Parathyroid adenoma (tissue), 2 donors: ENCODE measurements at regions not wholly inside any gene's neighbourhood (a gene's known extent, or its start where the extent isn't known, plus 50 kb on each side); places are given as distances from the start of the nearest gene placed in this dataset.

ENCODE experiments used
- H2AFZ ChIP-seq: fragments of 300-600 bp; sonication (generic); one replicate; pipeline ENCODE4 v1.7.0; 2017; ENCODE audit warnings: antibody characterized with exemption, mild to moderate bottlenecking
- H3K27ac ChIP-seq: fragments of 300-600 bp; sonication (generic); one replicate; pipeline ENCODE4 v1.7.0; 2017
- H3K27me3 ChIP-seq: fragments of 300-600 bp; sonication (generic); one replicate; pipeline ENCODE4 v1.7.0; 2017; ENCODE audit warnings: low read length; ENCODE audit not compliant: control insufficient read depth, insufficient read depth
- H3K36me3 ChIP-seq: fragments of 300-600 bp; sonication (generic); one replicate; pipeline ENCODE4 v1.7.0; 2017; ENCODE audit warnings: low read length; ENCODE audit not compliant: control insufficient read depth, insufficient read depth
- H3K4me1 ChIP-seq: fragments of 300-600 bp; sonication (generic); one replicate; pipeline ENCODE4 v1.7.0; 2017; ENCODE audit warnings: control low read depth
- H3K4me2 ChIP-seq: fragments of 300-600 bp; sonication (generic); one replicate; pipeline ENCODE4 v1.7.0; 2017; ENCODE audit warnings: low read length
- H3K4me3 ChIP-seq: fragments of 300-600 bp; sonication (generic); one replicate; pipeline ENCODE4 v1.7.0; 2017; ENCODE audit warnings: low read depth, low read length
- H3K79me2 ChIP-seq: fragments of 300-600 bp; sonication (generic); one replicate; pipeline ENCODE4 v1.7.0; 2017; ENCODE audit warnings: control low read depth
- H3K9ac ChIP-seq: fragments of 300-600 bp; sonication (generic); one replicate; pipeline ENCODE4 v1.7.0; 2017; ENCODE audit warnings: mild to moderate bottlenecking
- H3K9me3 ChIP-seq: fragments of 300-600 bp; sonication (generic); one replicate; pipeline ENCODE4 v1.7.0; 2017; ENCODE audit warnings: low read length; ENCODE audit not compliant: control insufficient read depth
- CTCF ChIP-seq: fragments of 300-600 bp; sonication (generic); IDR thresholded peaks from one replicate; pipeline ENCODE4 v1.7.0; 2017; ENCODE audit warnings: antibody characterized with exemption, mild to moderate bottlenecking
- donor health status: primary hyperparathyroidism.

- H3K36me3 ChIP-seq: no peaks in the 10 kb centered on the region
- no peak overlapping the region for H3K4me3 ChIP-seq
- H3K27me3 ChIP-seq: no peaks in the 10 kb centered on the region
- H2AFZ ChIP-seq: no peak overlapping the region
- H3K4me2 ChIP-seq: no peak overlapping the region
- no peak overlapping the region for H3K27ac ChIP-seq
- H3K4me1 ChIP-seq: no peaks in the 10 kb centered on the region
- no peak for TF ChIP-seq CTCF
- no peaks in the 10 kb centered on the region for H3K9me3 ChIP-seq
- H3K79me2 ChIP-seq: no peaks in the 10 kb centered on the region
- H3K9ac ChIP-seq: no peak overlapping the region
Observed at GRCh38 chr5:135156337-135156714, 122.3 kb upstream of the PITX1 start.

GRCh38 chr5:135155616-135156214 is 121.7 kb upstream of the PITX1 start:
- Histone ChIP-seq H3K79me2 (no peaks in the 10 kb centered on the region), H3K27me3 (no peaks in the 10 kb centered on the region)

DNA sequence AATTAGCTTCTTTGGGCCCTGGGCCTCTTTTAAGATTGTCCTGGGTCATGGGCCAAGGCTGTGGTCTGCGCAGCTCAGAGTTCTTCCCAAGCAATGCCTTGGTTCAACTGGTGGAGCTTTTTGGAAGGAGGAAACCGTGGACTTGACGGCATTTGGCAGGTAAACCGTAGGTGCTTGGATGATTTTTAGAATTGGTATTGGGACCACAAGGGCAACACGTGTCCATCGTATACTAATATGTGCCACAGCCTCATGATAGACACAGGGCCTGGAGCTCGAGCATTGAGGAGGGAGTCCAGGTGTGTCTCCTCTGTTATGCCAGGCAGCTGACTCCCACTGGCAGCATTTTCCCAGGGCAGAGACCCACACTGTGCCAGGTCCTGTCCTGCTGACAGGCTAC is 120.9 kb upstream of the PITX1 start:
- TF ChIP-seq CTCF: no peak
- Histone ChIP-seq H3K4me1 (no peaks in the 10 kb centered on the region), H3K79me2 (no peaks in the 10 kb centered on the region), H3K9me3 (no peaks in the 10 kb centered on the region), H3K4me2 (no peak overlapping the region), H3K27me3 (no peaks in the 10 kb centered on the region), H2AFZ (no peak overlapping the region), H3K9ac (no peak overlapping the region), H3K27ac (no peak overlapping the region), H3K36me3 (no peaks in the 10 kb centered on the region), H3K4me3 (no peak overlapping the region)

More at GRCh38 chr5:135155616-135156214, 121.7 kb upstream of the PITX1 start:
- no peak overlapping the region for H2AFZ ChIP-seq
- no peak overlapping the region for H3K4me2 ChIP-seq
- no peaks in the 10 kb centered on the region for H3K4me1 ChIP-seq
- H3K36me3 ChIP-seq: no peaks in the 10 kb centered on the region
- H3K27ac ChIP-seq: no peak overlapping the region
- no peak for TF ChIP-seq CTCF
- no peak overlapping the region for H3K9ac ChIP-seq
- H3K4me3 ChIP-seq: no peak overlapping the region
- H3K9me3 ChIP-seq: no peaks in the 10 kb centered on the region

- H3K9ac ChIP-seq: no peak overlapping the region
Observed at GRCh38 chr5:135154197-135154596, 120.2 kb upstream of the PITX1 start.

More at GRCh38 chr5:135154197-135154596, 120.2 kb upstream of the PITX1 start:
- TF ChIP-seq CTCF: no peak
- H2AFZ ChIP-seq: no peak overlapping the region
- H3K4me2 ChIP-seq: no peak overlapping the region
- H3K79me2 ChIP-seq: no peaks in the 10 kb centered on the region
- no peaks in the 10 kb centered on the region for H3K4me1 ChIP-seq
- H3K27ac ChIP-seq: no peak overlapping the region
- H3K36me3 ChIP-seq: no peaks in the 10 kb centered on the region
- no peaks in the 10 kb centered on the region for H3K9me3 ChIP-seq
- H3K4me3 ChIP-seq: no peak overlapping the region
- no peaks in the 10 kb centered on the region for H3K27me3 ChIP-seq
